HG03378 (cell line): ENCODE measurements at regions not wholly inside any gene's neighbourhood (a gene's known extent, or its start where the extent isn't known, plus 50 kb on each side); places are given as distances from the start of the nearest gene placed in this dataset.

Experiments
- ATAC-seq: cut with Tn5 transposase; IDR thresholded peaks from one replicate; pipeline ENCODE4 v1.9.1; 2021; ENCODE audit warnings: mild to moderate bottlenecking, moderate library complexity; ENCODE audit not compliant: unreplicated experiment

DNA sequence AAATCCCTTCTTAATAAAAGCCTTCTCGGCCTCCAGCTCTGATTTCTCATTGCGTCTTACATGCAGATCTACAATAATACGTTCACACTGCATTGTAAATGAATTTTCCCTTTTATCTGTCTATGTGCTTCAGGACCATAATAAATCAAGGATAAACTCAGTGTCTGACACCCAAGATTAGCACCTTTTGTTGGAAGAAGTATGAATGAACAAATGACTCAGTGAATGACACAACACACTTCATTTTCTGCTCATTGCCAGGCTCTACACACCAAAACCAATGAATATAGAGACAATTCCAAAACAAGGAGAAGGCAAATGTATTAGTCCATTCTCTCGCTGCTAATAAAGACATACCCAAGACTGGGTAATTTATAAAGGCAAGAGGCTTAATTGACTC lies 1224.4 kb downstream of the EFNB2 start:
- no peak for ATAC-seq

DNA sequence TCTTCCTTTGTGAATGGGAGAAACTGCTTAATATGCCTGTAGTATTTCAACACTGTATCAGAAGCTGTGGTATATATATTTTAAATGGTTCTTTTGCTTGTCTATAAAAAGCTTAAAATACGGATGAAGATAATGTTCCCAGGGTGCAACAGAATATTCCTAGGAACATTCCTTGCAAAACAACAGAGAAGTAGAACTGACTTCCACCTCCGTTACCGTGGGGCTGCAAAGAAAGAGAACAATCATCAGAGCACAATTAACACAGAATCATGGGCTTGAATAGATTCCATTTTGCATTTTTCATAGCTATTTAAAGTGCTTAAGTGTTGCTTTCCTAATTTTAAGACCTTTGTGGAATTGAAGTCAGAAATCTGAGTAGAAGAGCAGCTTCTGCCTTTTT lies 1227.7 kb downstream of the EFNB2 start:
- ATAC-seq: no peak

DNA sequence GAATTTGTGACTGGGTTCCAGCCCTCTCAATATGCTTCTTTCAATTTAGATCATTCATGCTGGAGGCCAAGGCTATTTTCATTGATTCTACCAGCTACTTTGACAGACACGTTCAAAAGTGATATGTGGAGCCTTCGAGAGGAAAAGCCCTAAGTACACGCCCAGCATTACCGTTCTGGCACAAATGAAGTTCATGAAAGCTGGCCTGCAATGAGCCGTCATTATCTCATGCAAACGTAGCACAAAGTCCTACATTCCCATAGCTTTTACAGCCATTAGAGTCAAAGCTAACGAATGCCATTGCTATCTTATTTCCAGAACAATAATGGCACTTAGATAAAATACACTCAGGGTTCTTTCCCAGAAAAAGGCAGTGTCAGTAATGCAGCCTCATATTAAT lies 1237.6 kb downstream of the EFNB2 start:
- ATAC-seq: no peak

DNA sequence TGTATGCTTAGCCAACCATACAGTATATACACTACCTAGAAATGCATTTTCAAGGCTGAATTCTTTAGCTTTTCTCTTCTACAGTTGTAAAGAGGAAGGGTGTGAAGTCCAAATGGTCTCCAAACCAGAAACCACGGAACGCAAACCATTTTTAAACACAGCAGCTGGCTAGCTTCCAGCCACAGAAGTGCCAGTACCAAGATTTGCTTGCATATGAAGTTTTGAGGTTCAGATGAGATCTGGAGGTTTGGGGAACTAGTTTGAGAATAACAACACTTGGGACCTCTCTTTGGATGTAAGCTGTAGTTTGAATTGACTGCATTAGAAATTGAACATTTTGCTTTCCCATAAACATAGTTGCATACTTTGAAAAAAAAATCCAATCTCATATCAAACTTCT lies 1243.5 kb downstream of the EFNB2 start:
- ATAC-seq: no peak

DNA sequence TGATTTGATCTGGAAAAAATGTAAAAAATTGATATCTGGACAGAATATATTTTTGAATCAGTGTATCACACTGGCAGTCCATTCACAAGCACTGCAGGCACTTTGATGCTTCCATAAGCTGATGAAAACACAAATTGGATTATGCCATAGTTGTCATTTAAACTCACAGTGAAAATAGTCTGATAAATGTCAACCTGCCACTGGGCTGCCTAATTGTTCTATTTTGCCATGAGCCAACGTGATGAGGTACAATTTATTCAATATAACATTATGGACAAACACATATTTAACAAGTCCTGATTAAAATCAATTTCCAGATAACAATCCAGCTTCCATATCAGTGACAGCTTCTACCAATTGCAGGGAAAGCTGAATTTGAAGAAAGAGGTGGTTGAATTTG lies 1244.9 kb downstream of the EFNB2 start:
- no peak for ATAC-seq

DNA sequence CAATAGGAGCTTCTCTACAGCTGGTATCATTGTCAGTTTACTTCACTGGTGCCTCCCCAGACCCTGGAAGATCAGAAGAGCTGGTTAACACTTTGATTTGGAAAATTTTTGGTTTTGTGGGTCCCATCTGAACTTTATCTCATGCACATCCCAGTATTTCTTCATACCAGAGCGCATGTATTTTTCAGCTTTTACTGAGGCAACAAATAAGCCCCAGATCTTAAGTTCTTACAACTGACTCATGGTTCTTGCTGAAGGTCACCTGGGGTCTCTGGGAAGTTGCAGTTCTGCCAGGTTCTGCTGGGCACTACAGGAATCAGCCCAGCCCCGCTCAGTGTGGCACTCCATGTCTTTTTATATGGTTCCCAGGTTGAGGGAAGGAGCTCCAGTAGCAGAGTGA lies 1249.9 kb downstream of the EFNB2 start:
- no peak for ATAC-seq

DNA sequence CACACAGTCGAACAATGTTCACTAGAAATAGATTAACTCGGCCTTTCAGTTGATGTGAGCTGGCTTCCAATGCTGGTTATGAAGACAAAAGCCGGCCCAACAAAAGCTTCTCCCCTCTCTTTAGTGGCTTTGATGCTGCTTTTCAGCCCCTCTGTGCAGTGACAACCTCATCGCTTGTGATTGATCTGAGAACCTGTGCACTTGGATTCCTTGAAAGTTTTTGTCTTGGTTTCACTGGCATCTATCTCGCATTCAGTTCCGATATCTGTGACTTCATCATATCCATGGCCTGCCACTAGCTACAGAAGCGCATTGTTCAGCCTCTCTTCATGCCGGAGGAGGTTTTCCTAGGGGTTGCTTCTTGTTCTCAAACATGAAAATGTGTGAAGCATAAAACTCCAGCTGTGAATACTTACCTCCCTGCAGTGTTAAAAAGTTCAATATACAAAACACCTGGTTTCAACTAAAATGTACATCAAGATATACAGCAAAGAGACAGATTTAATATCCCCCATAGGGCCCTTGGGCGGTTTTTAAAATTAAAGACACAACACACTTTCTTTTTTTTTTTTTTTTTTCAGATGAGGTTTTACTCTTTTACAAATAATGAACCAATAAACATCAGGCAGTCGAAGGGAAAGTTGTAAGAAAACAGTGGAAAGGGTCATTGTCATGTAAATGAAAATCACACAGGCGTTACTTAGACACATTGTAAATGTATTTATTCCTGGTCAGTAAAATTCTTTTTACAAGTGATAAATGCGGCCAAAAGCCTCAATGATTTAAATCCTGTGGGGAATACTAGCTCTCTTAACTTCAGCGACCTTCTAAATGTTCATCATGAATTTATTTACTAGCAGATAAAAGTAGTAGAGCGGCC lies 1252.8 kb downstream of the EFNB2 start:
- no peak for ATAC-seq

DNA sequence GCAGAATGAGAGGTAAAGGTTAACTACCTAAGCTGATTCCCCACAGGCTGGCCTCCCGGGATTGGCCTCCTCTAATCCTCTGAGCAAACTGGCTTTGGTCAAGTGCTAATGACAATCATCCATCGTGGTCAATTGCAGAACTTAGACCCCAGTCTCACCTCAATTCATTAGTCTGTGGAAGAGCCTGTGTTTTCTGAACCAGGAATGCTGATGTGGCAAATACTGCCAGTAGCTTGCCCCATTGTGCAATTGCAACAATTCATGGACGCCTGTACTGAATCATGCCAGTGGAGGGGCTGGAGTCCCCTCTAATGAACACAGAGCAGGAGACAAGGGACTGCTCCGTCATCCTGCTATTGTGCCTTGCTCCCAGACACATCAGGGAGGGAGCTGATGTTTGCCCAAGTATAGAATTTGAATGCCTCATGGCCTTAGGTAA lies 1256.5 kb downstream of the EFNB2 start:
- ATAC-seq: no peak

DNA sequence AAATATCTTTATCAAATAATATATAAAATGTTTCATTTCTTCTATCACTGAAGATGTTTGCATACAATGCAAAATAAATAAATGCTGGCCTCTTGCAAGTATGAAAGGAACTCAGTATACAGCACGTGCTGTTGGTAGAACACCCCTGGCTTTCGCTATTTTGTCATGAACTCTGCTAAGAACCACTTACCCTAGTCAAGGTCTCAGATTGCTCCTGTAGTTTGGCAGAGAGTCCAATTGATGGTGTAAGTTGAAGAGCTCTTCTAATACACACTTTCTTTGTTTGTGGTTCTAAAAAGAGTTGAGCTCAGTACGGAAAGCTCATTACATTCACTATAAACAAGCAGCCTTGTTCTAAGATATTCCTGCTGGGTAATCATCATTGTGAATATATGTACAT lies 1258.9 kb downstream of the EFNB2 start:
- ATAC-seq: no peak

DNA sequence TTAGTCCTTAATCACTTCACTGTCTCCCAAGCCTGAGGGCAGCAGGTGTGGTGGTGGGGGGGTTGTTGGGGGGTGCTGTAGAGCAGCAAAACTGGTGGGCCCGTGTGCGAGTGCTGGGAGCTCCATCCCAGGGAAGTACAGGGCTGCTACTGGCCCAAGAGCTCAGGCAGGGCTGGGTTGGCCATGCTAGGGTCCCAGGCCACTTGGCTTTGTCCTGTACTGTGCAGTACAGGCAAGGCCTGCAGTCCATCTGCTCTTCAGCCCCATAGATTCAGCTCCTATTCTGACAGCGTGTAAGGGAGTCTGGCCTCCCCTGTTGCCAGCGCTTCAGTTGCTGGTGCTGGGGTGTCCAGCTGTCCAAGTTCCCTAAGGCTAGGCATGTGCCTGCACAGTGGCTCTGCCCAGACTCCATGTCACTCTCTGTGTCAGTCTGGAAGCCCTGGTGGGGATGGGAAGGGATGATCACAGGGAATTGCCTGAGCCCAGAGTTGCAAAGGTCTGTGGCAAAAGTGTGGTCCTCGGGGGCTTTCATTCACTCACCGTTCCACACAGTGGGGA lies 1261.7 kb downstream of the EFNB2 start:
- no peak for ATAC-seq

DNA sequence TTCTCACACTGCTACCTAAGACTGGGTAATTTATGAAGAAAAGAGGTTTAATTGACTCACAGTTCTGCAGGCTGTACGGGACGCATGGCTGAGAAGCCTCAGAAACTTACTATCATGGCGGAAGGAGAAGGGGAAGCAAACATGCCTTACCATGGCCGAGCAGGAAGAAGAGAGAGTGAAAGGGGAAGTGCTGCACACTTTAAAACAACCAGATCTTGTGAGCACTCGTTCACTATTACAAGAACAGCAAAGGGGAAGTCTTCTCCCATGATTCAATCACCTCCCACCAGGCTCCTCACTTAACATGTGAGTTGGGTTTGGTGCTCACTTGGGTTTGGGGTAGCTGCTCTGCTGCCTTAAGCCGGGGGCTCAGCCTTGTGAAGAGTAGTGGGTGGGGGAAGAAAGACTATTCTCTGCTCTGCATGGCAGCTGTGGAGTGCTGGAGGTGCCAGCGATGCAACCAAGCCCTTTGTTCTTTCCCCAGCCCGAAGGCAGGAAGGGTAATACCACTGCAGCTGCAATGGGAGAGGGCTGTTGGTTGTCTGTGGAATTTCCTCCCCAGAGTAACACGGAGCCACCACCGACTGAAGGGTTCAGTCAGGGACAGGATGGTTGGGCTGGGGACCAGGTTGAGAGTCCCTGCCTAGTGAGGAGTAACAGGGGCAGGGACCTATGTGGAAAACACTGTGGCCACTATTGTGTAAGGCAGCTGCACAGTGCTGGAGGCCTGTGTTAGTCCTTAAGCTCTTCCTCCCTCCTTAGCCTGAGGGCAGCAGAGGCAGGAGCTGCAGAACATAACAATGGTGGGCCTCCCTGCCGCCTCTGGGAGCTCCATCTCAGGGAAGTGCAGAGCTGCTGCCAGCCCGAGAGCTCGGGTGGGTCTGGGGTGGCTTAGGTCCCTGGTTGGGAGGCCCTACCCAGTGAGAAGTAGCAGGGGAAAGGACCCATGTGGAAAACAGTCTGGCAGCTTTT lies 1262.5 kb downstream of the EFNB2 start:
- no peak for ATAC-seq

DNA sequence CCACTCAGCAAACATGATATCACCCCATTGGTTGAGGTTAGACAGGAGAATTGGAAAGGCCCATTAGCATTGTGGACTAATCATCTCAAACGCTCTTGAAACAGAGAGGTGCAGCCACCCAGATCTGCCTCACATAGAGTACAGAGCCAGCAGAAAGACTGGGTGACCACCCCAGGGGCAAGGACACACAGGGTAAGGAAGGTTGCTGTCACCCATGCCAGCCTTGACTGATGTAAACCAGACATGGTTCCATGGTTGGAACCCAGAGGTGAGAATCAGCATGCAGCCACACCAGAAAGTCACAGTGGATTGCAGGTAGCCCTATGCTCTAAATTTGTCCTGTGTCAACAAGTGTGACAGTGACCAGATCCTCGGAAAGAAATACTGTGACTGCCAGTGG lies 1268.8 kb downstream of the EFNB2 start:
- ATAC-seq: no peak

DNA sequence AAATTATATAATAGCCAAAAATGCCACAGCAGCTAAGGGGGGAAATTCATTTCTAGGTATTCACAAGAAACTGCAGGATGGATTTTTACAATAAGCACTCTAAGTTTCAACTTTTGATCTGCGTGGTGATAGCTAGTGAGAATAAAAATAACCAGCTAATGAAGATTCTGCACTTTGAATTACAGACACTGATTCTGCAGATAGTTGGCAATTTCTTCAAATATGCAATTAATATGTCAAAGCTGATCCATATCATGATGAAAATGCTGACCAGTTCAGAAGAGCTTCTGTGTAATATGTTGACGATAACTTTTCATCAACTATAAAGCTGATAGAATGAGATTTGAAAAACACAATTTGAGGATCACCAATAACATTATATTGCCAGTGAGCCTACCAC lies 1272.9 kb downstream of the EFNB2 start:
- ATAC-seq: no peak

DNA sequence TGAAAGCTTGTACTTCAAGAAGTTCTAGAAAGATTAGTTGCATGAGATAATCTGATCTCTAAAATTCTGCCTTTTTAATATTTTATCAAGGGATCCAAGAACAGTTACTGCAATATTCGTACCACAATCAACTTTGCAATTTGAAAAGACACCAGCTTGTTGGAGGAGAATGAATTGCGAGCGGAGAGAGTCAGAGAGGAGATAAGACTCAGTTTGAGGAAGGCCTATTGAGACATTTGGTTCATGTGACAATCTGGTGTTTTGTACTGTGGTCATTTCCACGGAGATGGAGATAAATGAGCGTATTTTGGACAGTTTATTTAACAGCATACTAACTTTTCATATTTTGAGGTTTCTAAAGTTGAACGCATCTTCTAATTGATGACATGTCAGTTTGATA lies 1276.0 kb downstream of the EFNB2 start:
- ATAC-seq: no peak

DNA sequence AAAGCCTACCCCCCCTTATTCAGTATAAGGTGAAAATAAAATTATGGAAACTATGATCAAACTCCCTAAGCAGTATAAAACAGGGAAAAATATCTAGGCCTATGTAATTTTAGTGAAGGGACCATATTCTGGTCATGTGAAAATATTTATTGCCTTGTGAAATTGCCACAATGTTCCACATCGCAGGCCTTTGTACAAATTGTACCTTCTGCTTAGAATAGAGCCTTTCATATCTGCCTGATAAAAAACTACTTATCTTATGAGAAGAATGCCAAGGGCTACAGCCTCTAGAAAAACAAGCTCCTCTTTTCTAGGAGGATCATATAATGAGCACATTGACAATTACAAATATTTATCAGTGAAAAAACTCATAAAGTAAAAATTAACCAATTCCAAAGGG lies 1280.0 kb downstream of the EFNB2 start:
- no peak for ATAC-seq

DNA sequence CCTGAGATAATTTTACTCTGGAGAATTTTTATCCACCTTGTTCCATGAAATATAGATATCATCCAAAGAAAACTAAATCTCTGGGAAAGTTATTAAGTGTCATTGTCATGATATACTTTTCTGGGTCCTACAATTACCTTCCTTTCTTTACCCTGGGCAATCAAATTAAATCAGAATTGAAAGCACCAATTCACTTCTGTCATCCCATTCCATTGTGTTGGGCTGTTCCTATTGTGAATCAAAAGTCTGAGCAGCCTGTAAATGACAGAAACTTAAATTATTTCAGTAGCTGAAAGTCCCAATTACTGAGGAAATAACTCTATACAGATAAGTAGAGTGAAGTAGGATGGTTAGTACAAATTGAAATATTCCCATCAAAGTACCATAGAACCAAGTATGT lies 1284.2 kb downstream of the EFNB2 start:
- no peak for ATAC-seq

DNA sequence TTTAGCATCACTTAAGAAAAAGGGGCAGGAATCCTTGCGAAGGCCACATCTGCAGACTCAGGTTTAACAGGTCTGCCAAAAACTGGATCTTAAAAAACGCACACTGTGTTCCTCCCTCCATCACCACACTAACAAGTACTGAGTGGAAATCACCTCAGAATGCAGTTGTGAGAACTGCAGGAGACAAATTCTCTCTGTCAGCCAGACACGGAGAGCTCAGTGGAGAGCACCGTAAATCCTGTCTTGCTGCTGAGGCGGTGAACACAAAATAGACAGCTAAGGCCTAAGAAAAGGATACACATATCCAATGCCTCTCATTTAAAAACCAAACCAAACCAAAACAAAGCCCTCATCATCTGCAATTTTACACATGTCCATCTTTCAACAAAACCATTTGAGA lies 1287.6 kb downstream of the EFNB2 start:
- ATAC-seq: no peak

DNA sequence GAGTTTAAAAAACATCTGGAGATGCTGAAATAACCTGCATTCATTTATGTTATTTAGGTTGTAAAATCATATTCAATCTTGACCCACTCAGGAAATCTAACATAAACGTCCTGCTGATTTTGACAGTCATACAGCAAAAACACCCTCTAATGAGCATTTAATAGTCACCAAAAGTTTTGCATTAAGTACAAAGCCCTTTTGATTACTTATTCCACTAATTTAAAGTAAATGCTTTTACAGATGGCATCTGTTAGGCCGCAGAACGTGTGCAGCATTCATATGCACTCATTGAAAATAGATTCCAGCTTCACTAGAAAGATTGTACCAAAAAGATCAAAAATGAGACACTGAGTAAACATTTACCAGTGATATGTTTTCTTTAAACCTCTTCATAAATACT lies 1295.1 kb downstream of the EFNB2 start:
- ATAC-seq: no peak

DNA sequence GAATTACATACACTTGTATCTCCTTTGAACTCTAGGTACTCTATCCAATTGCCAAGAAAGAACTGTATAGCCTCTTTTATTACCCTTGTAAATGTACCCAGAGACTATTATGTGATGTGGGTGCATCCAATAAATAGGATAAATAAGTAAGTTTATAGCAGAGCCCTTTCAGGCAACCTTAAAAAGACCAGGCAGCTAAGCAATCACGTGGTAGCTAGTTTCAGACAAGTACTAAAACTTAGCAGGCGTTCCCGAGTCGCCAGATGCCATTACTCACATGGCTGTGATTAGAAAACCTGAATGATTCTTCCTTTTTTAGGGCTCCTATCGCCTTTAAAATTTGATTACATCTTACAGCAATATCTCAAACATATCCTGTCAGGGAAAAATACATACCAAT lies 1303.0 kb downstream of the EFNB2 start:
- no peak for ATAC-seq

DNA sequence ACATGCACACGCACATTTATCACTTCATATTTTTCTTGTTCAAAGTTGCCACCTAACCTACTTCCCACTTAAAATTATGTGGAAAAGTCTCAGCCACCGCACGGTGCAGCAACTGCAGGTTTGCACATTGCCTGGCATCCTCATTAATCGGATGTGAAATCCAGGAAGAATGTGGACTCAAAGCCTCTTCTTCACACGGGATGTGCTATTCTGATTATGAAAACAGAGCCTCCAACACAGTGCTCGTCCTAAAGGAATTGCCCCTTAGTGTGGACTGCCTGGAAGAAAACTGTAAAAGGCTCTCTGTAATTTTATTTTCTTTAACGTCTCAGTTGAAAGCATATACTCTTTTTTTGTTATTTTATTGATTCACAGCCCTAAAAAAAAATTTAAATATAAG lies 1303.5 kb downstream of the EFNB2 start:
- ATAC-seq: no peak

DNA sequence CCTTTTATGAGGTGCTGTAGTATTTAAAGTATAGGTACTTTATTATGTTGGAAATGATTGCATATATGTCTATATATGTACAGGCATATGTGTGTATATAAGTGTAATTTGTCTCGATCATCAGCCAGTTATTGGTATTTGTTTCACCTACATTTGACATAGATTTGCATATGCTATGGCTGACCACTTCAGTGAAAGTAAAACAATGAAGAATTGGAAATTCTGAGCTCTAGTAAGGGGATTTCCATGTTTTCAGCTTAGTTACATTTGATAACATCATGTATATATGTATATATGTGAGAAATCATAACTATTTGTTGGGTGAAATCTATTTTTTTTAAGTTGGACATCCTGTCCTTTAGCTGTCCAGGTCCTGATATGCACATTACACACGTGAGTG lies 1303.9 kb downstream of the EFNB2 start:
- ATAC-seq: no peak

DNA sequence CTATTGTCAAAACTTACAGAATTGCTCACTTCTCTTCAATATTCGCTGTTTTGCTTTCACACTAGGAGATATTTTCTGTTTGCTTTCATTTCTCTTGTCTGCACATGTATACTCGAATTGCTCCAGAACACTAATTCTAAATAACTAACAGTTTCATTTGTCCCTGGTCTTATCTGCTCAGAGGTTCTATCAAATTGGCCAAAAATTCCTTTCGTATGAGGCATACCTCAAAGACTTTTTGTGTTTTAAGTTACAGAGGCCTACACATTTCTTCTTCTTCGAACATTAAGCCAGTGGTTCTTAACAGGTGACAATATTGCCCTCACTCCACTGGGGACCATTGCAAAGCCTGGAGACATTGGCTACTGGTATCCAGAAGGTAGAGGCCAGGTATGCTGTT lies 1314.6 kb downstream of the EFNB2 start:
- ATAC-seq: no peak
